Stimulated activated CD4-positive, alpha-beta T cell treated with anti-CD3 and anti-CD28 coated beads, Interleukin-4, amount 100 ng/mL, for 24 hours (primary cell): ENCODE measurements at regions not wholly inside any gene's neighbourhood (a gene's known extent, or its start where the extent isn't known, plus 50 kb on each side); places are given as distances from the start of the nearest gene placed in this dataset.

Experiments used
- DNase-seq: peaks from one replicate; pipeline ENCODE4 v3.0.0-alpha.2; 2020

- no peak for DNase-seq
Observed at GRCh38 chr2:129133692-129134641, 815.3 kb upstream of the HS6ST1 start.

- no peak for DNase-seq
Observed at GRCh38 chr2:129135017-129135416, 816.3 kb upstream of the HS6ST1 start.

- DNase-seq = no peak
Observed at GRCh38 chr2:129139380-129139779, 820.7 kb upstream of the HS6ST1 start.

GRCh38 chr2:129142465-129142864 is 823.8 kb upstream of the HS6ST1 start:
- no peak for DNase-seq

GRCh38 chr2:129144082-129144791 is 825.6 kb upstream of the HS6ST1 start:
- no peak for DNase-seq

GRCh38 chr2:129152514-129152913 is 827.0 kb upstream of the RAB6C start:
- DNase-seq = no peak

- no peak for DNase-seq
Observed at GRCh38 chr2:129160879-129161278, 818.6 kb upstream of the RAB6C start.

GRCh38 chr2:129164220-129164949 is 815.1 kb upstream of the RAB6C start:
- DNase-seq = no peak

- no peak for DNase-seq
Observed at GRCh38 chr2:129165006-129165405, 814.5 kb upstream of the RAB6C start.

GRCh38 chr2:129167456-129167855 is 812.0 kb upstream of the RAB6C start:
- no peak for DNase-seq

- DNase-seq = no peak
Observed at GRCh38 chr2:129170570-129170969, 808.9 kb upstream of the RAB6C start.

GRCh38 chr2:129174143-129174542 is 805.3 kb upstream of the RAB6C start:
- DNase-seq = no peak

GRCh38 chr2:129175051-129175450 is 804.4 kb upstream of the RAB6C start:
- DNase-seq = no peak

- no peak for DNase-seq
Observed at GRCh38 chr2:129176375-129176774, 803.1 kb upstream of the RAB6C start.

- DNase-seq = no peak
Observed at GRCh38 chr2:129178356-129178755, 801.1 kb upstream of the RAB6C start.

- DNase-seq = no peak
Observed at GRCh38 chr2:129179199-129179598, 800.3 kb upstream of the RAB6C start.

GRCh38 chr2:129180124-129180716 is 799.2 kb upstream of the RAB6C start:
- no peak for DNase-seq

- no peak for DNase-seq
Observed at GRCh38 chr2:129181433-129181832, 798.0 kb upstream of the RAB6C start.

- no peak for DNase-seq
Observed at GRCh38 chr2:129181963-129182362, 797.5 kb upstream of the RAB6C start.

- DNase-seq = no peak
Observed at GRCh38 chr2:129187343-129187742, 792.1 kb upstream of the RAB6C start.

- DNase-seq = no peak
Observed at GRCh38 chr2:129188451-129188850, 791.0 kb upstream of the RAB6C start.

GRCh38 chr2:129189617-129190319 is 789.7 kb upstream of the RAB6C start:
- DNase-seq = no peak
